ENCODE measurements at regions not wholly inside any gene's neighbourhood (a gene's known extent, or its start where the extent isn't known, plus 50 kb on each side); places are given as distances from the start of the nearest gene placed in this dataset.
"Not testable (repeated sequence)": the region's sequence is repeated elsewhere in the genome, so short reads cannot be mapped to it uniquely, and the experiment has no call there.

DNA sequence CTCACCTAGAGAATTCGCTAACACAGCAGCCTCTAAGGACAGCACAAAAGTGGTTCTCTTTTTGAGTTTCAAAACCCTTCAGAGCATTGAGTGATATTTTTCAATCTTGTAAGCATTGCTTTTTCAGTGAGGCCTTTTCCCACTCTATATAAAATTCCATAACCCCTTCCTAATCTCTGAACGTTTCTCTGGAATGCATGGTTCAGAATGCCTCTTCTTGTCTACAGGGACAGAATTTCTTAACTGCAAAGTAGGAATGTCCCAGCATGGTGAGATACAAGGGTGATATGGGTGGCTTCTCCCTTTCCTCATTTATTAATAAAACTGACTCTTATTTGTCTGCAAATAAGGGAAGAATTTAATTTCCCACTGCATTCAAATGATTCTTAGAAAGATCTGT is 377.9 kb downstream of the LTN1 start:
- no peak for DNase-seq (ENCODE audit: extremely low read depth in 1 of 2, low read depth in 1 of 2)

DNA sequence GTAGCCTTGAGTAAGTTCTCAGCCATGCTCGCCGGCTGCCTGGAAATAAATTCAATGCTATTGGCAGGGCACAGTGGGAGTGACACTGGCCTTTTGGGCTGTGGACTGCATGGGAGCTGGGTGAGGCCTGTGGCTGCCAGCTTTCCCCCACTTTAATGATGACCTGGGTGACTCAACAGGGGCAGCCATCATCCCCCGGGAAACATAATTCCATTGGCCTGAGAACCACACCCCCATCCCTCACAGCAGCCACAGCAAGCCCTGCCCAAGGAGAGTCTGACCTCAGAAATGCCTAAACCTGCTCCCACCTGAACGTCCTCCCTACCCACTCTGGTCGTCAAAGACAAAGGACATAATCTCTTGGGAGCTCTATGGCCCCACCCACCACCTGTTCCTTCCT is 384.0 kb downstream of the LTN1 start:
- no peak for DNase-seq (ENCODE audit: extremely low read depth in 1 of 2, low read depth in 1 of 2)

DNA sequence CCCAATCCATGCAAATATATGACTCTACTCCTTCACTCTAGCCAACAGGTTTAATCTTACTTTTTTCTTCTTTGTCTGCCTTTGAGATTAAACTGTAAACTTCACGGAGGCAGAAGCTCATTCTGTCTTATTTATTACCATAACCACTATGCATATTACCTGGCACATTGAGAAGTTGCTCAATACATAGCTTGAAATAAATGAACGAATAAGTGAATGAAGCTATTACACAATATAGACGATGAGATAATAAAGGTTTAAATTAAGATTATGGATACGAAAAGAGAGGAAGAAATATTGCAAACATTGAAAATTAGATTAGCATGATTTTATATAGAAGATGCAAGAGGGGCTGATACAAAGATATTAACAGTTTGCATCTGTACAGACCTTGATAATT is 385.1 kb downstream of the LTN1 start:
- DNase-seq (ENCODE audit: extremely low read depth in 1 of 2, low read depth in 1 of 2), result no peak

DNA sequence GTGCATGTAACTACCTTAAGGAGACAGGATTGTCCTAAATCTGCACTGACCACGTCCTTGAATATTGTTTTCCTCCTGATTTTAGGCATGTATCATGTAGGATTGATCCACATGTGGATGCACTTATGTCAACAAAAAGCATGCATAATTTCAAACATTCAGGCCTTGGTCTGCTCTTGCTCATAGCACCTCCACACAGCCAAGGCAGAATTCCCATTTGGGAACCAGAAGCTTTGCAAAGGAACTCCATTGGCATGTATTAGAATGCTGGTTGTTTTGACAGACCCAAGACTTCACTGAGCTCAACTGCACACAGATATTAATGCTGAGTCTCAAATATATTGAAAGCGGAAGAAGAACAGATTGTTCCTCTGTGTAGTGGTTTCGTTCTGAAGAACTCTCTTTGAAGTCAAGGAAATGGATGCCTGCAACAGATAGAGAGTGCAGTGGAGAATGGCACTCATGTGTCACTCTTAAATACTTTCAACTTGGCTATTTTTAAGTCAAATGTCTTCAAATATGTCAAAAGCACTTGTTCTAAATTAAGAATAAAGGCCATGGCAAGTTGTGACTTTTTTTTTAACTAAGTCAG is 387.6 kb downstream of the LTN1 start:
- DNase-seq (ENCODE audit: extremely low read depth in 1 of 2, low read depth in 1 of 2), result no peak

DNA sequence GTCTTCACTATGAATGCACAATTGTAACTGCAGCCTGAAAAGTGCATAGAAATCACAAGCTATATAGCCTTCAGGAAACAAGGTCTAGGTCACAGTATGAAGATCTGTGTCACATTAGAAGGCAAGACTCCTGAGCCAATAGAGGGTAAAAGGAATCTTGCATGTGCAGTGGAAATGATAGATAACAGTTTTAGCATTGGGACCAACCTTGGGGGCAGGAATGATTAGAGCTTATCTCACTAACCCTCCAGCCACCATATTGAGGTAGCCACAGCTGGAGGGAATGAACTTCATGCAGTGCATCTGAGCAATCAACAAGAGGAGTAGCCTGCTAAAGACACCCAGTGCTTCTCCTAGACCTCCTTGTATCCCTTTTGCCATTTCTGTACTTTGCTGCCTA is 390.1 kb downstream of the LTN1 start:
- DNase-seq (ENCODE audit: extremely low read depth in 1 of 2, low read depth in 1 of 2), result no peak

DNA sequence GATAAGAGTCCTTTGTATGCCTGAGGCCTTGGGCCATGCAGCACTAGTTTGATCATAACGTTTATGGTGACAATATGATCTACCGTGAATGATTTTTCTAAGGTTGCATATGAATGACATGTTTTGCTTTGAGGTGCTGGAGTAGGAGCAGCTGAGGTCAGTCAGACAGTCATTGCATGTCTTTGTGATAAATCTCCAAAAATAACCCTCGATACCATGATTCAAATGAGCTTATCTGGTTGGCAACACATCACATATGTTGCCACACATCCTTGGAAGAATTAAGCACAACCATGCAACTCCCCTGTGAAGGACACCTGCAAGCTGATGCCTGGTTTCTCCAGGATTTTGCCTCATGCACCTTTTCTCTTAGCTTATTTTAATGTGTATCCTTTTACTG is 394.5 kb downstream of the LTN1 start:
- DNase-seq (ENCODE audit: extremely low read depth in 1 of 2, low read depth in 1 of 2), result no peak

DNA sequence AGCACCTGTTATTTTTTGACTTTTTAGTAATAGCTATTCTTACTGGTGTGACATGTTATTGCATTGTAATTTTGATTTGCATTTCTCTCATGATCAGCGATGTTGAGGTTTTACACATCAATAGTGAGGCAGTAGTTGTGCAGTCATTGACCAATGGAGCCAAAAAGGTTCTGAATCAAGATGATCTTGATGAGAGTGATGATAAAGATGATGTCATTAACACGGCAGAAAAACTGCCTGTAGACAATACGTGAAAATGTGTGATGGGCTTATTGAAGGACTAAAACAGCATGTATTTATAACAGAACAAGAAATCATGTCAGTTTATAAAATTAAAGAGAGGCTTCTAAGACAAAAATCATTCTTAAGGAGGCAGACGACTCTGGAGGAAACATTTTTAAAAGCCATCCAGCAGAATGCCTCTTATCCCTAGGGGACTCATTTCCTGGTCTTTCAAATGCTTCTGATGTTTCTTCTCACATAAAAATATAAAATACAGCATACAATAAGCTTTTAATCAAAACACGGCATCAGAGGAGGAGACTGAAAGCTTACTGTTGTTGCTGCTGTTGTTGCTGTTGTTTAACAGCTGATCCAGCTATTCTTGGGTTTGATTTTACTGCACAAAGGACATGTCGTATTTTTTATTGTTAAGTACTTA is 400.3 kb downstream of the LTN1 start:
- DNase-seq (ENCODE audit: extremely low read depth in 1 of 2, low read depth in 1 of 2), result no peak

DNA sequence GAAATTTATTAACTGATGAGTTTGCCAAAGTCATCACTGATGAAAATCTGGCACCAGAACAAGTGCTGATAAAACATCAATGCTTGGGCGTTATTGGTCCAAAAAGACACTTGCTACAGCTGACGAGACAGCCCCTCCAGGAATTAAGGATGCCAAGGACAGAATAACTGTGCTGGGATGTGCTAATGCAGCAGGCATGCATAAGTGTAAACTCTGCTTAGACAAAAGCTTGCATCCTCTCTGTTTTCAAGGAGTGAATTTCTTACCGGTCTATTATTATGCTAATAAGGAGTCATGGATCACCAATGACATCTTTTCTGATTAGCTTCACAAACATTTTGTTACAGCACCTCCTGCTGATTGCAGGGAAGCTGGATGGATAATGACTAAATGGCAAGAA is 402.0 kb downstream of the LTN1 start:
- no peak for DNase-seq (ENCODE audit: extremely low read depth in 1 of 2, low read depth in 1 of 2)

DNA sequence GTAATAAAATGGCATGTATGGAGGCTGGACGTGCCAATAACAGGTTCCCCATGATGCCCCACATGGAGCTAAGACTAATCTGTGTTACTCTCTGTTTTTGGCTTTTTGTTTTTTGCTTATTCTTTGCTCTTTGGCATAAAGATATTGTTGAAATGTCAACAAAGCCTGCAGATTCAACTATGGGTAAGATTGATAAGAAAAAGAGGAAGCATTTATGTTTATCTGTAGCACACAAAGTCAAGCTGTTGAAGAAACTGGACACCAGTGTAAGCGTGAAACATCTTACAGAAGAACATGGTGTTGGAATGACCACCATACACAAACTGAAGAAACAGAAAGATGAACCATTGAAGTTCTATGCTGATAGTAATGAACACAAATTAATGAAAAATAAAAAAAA is 402.7 kb downstream of the LTN1 start:
- DNase-seq (ENCODE audit: extremely low read depth in 1 of 2, low read depth in 1 of 2), result no peak

DNA sequence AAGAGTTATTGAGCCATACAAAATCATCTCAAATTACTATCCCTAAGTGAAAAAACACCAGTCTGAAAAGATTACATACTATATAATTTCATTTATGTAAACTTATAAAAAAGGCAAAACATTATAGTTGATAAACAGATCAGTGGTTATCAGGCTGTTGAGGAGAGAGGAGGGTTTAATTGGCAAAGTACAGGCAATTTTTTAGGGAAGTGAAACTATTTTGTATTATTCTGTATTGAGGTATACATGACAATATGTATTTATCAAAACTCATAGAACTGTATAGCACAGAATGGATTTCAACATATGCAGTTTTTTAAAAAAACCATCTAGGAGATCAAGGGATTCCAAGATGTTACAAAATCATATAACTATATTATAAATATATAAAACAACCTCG is 403.7 kb downstream of the LTN1 start:
- no peak for DNase-seq (ENCODE audit: extremely low read depth in 1 of 2, low read depth in 1 of 2)

DNA sequence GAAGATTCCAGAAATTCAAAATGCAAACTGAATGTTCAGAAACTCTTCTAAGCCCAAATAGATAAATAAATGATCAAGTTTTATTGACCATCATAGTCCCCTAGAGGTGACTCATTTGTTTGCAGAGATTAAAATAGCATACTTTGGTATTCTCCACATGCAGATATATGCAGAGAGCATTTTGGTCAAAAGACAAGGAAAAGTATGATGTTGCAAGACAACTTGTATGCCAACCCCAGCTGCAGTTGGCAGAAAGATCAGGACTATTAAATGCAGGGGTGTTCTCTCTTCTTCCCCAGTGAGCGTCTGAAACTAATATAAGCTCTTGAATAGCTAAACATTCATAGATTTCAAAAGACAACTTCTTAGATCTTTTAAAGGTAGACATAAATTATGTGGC is 404.9 kb downstream of the LTN1 start:
- no peak for DNase-seq (ENCODE audit: extremely low read depth in 1 of 2, low read depth in 1 of 2)

DNA sequence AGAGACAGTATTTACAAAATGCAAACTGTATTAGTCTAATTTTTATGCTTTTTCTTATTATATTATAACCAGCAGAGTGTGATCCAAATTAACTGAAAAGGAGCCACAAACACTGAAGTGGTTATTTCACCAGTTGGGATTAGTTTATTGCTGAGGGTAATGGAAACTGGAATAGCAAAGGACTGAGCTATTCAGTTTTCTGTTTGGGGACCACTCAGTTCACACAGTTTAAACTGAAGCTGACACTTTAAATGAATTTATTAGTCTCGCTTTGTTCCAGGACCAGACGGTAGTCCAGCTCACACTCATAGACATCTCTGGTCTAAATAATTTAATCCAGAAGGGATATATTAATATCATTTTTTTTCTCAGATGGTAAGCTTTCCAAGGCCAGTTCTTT is 410.7 kb downstream of the LTN1 start:
- no peak for DNase-seq (ENCODE audit: extremely low read depth in 1 of 2, low read depth in 1 of 2)

DNA sequence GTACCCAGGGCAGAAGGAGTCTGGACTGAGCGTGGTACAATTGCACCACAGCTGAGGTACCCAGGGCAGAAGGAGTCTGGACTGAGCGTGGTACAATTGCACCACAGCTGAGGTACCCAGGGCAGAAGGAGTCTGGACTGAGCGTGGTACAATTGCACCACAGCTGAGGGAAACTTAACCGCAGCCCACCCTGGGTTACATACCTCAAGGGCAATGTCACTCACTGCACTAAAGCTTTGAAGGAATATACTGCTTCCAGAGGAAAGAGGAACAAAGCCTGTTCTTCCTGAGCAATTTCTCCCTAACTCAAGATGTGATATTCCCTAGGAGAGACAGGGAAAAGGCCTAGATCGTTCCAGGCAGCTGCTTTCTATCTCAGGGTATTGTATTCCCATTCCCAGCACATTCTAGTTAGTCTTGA is 411.4 kb downstream of the LTN1 start:
- not testable (repeated sequence) for DNase-seq (ENCODE audit: extremely low read depth in 1 of 2, low read depth in 1 of 2)

DNA sequence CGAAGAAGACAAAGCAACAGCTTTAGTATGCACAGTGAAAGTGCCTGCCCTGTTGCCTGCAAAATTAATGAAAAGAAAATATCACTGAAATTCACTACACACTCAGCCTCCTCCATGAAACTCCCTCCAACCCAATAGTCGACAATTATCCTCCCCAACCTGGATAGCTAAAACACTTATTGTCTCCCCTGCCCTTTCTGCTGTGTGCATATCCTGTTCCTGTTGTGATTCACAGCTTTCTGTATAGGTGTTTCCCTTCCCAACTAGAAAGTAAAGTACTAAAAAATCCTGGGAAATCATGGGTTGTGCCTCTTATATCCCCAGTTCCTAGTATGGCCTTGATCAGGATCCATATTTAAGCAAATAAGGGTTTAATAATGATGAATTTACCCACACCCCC is 412.1 kb downstream of the LTN1 start:
- DNase-seq (ENCODE audit: extremely low read depth in 1 of 2, low read depth in 1 of 2), result no peak

DNA sequence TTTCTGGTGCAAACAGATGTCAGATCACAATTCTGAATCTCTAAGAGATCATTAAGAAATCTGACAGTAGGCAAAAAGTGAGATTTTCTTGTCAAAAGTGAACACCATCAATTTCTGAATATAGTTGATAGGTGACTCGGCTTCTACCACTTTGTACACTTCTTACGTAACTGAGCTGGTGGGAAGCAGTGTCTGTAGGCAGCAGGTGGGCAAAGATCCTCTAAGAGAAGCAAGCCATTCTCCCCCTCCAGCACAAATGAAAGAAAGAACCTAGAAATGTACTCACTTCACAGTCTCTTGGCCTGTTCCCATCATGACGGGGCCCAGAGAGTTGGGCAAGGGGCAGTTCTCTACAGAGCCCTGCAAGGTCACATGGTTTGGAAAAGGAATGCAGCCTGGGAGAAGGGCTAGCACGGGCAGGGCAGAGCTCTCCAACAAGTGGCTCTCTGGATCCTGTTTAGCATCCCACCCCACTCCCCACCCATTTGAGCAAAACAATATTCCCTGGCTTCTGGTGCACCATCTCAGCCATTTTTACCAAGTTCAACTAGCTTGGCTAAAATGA is 412.6 kb downstream of the LTN1 start:
- no peak for DNase-seq (ENCODE audit: extremely low read depth in 1 of 2, low read depth in 1 of 2)

DNA sequence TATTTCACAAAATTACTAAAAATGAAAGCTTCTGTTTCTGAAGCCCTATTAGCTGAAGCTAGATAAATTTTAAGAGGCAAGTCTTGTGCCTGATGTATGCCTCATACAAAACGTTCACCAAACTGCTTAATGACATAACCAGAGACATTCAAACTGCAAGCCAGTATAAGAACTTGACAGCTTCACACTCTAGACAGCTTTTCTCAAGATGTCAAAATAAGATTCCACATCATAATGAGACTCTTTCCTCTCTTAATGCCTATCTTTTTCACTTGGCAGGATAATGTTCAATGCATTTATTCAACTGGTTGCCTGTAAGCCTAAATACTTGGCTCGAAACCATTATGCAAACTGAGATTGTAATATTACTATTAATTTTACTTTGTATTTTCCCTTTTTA is 424.0 kb downstream of the LTN1 start:
- DNase-seq (ENCODE audit: extremely low read depth in 1 of 2, low read depth in 1 of 2), result no peak

DNA sequence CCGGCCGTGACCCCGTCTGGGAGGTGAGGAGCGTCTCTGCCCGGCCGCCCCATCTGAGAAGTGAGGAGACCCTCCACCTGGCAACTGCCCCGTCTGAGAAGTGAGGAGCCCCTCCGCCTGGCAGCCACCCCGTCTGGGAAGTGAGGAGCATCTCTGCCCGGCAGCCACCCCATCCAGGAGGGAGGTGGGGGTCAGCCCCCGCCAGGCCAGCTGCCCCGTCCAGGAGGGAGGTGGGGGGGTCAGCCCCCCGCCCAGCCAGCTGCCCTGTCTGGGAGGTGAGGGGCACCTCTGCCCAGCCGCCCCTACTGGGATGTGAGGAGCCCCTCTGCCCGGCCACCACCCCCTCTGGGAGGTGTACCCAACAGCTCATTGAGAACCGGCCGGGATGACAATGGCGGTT is 428.7 kb downstream of the LTN1 start:
- DNase-seq (ENCODE audit: extremely low read depth in 1 of 2, low read depth in 1 of 2), result not testable (repeated sequence)

DNA sequence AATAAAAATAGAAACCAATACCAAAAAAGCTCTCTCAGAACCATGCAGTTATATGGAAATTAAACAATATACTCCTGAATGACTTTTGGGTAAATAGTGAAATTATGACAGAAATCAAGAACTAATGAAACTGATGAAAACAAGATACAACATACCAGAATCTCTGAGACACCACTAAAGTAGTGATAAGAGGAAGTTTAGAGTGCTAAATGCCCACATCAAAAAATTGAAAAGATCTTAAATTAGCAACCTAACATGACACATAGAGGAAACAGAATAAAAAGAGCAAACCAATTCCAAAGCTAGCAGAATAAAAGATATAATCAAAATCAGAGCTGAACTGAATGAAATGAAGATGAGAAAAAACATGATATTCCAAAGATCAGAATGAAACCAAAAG is 430.9 kb downstream of the LTN1 start:
- no peak for DNase-seq (ENCODE audit: extremely low read depth in 1 of 2, low read depth in 1 of 2)

DNA sequence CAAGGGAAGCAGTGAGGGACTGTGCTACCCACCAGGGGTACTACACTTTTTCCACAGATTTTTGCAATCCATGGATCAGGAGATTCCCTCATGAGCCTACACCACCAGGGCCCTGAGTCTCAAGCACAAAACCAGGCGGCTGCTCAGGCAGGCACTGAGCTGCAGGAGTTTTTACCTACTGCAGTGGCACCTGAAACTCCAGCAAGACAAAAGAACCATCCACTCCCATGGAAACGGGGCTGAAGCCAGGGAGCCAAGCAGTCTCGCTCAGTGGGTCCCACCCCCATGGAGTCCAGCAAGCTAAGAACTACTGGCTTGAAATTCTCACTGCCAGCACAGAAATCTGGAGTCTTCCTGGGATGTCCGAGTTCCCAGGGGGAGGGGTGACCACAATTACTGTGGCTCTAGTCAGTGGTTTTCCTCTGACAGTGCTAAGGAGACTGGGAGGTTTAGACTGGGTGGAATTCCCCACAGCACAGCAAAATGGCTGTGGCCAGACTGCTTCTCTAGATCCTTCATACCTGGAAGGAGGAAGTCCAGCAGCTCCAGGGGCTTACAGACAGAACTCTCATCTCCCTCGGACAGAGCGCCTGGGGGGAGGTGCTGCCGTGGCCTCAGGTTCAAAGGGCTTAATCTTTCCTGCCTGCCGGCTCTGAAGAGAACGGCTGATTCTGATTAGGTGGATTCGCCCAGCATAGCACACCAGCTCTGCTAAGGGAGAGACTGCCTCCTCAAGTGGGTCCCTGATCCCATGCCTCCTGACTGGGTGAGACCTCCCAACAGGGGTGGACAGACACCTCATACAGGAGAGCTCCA is 437.8 kb downstream of the LTN1 start:
- no peak for DNase-seq (ENCODE audit: extremely low read depth in 1 of 2, low read depth in 1 of 2)

DNA sequence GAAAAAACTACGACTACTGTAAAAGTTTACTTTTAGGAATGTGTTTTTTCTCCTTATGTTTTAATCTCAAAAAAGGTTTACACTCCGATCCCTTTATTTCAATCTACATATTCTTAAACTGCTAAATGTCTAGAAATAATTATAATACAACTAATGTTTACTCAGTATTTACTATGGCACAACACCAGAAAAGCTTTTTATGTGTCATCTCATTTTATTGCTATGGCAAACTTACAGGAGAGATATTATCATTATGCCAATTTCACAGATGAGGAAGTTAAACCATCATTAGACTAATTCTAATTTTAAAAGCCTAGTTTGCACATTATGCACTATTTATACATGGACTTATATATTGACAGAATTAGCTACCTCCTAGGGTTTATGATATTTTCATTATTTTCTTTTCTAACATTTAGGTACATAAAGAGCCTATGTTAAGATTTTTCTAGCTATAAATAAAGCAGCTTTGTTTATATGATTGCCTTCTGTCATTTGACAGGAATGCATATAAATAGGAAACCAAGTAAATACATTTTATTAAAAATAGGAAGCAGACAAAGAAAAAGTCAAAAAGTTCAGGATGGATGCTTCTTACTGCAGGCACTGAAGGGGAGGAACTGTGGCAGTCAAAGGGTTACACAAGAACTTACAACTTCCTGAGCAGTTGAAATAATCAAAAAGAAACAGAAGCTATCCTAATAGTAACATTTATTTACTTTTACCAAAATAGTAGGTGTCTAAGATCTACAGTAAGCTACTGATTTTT is 442.4 kb downstream of the LTN1 start:
- DNase-seq (ENCODE audit: extremely low read depth in 1 of 2, low read depth in 1 of 2), result no peak

DNA sequence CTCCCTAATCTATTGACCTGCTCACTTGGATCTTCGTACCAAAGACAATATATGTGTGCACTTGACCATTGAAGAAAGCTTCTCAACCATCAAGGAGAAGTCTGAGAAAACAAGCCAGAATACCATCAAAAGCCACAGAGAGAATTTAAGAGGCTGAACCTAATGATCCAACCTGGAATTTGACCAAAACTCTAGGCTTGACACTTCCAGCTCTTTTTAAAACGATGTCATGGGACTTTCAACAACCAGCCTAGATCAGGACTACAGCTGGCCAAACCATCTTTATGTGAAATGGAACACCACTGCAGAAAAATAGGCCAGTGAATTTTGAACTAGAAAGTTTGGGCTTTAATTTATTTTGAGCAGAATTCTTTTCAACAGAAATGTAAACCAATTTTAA is 444.4 kb downstream of the LTN1 start:
- DNase-seq (ENCODE audit: extremely low read depth in 1 of 2, low read depth in 1 of 2), result no peak

All from activated CD8-positive, alpha-beta memory T cell treated with anti-CD3 and anti-CD28 coated beads for 1 hour (primary cell).